ELF-1 (cell line): ENCODE measurements at regions not wholly inside any gene's neighbourhood (a gene's known extent, or its start where the extent isn't known, plus 50 kb on each side); places are given as distances from the start of the nearest gene placed in this dataset.

ENCODE experiments used
- DNase-seq: peaks from one replicate; pipeline ENCODE4 v3.0.0-alpha.2; 2016; ENCODE audit warnings: low read depth, low spot score

DNA sequence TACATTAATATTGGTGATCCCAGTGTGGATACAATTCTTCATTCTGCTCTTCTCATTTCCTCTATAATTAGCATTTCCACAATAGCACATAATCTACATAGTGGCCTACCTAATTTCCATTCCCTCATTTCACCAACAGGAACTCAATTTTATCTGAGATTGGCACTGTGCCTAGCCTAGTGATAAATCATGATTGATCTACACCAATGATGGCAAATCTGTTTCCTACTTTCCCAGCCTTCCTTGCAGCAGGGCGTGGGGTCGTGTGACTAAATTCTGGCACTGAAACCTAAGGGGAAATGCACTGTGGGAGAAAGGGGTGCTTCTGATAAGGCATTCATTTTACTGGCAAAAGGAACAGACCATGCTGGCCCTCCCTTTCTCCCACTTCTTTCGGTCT lies 66.6 kb upstream of the TOM1L1 start:
- DNase-seq, result no peak

DNA sequence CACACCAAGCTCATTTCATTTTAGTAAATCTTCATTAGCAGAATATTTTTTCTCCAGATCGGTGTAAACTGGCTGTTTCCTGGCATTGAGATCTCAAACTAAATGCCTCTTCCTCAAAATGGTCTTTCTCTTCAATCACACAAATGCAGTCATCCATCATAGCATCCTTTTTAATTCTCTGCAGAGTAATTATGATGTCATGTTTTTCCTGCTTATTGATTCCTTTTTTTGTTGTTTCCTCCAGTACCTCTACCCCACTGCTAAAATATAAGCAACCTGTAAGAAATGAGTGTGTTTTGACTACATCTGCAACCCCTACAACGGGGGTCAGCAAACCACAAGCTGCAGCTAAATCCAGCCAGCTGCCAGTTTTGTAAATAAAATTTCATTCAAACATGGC lies 65.6 kb upstream of the TOM1L1 start:
- no peak for DNase-seq

DNA sequence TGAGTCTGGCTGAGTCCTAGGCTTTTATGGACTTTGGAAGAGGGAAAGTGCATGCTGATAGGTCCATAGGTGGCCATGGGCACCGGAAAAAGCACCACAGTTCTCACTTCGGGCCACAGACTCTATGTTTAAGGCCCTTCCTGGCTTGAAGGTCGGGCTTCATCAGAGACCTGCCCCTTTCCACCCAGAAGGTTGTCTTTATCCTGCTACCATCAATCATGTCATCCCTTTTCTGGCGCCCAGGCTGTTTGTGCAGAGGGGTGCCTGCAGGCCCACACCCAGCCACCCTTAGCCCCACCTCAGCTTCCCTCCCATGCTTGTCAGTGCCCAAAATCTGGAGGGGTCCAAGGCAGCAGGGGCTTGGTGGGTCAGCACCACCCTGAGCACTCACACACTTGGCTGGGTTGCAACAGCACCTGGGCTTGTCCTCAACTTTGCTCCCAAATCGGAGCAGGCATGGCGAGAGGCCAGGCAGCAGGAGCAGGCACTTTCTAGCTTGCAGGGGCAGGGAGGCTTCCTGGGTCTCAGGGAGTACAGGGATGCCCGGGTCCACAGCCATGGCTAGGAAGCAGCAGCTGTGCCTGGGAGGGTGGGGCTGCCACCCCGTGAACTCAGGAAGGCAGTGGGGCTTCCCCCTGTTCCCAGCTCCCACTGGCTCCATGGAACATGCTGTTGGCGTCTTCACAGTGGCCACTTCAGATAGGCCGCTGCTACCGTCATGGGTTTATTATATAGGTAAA lies 63.8 kb upstream of the TOM1L1 start:
- DNase-seq, result no peak

GRCh38 chr17:54838651-54839421 lies 61.8 kb upstream of the TOM1L1 start:
- no peak for DNase-seq

GRCh38 chr17:54839447-54839846 lies 61.2 kb upstream of the TOM1L1 start:
- DNase-seq, result no peak

GRCh38 chr17:54840885-54841591 lies 59.6 kb upstream of the TOM1L1 start:
- DNase-seq, result no peak

GRCh38 chr17:54841656-54842055 lies 59.0 kb upstream of the TOM1L1 start:
- no peak for DNase-seq

DNA sequence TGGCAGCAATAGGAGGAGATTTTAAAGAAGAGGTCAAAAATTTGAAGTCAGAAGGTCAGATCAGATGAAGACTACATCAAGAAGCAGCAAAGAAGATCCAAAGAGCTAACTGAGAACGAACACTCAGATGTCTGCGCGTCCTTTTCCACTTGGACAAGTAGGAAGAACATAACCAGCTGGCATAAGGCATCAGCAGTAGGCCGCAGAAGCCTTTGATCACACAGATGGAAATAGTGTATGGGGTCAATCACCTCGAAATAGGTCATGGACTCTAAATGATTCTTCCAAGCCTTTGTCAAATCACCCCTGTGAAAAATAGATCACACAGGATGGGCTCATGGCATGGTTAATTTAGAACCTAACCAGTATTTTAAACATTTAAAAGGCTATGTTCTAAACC lies 56.4 kb upstream of the TOM1L1 start:
- DNase-seq, result no peak

- DNase-seq, result no peak
These were observed 52.2 kb upstream of the TOM1L1 start for GRCh38 chr17:54848368-54848987.

- DNase-seq, result no peak
These were observed 51.0 kb upstream of the TOM1L1 start for GRCh38 chr17:54849660-54850059.
